NCI-H526 treated with DMSO at 0.1 percent for 48 hours (cell line): ENCODE measurements at regions not wholly inside any gene's neighbourhood (a gene's known extent, or its start where the extent isn't known, plus 50 kb on each side); places are given as distances from the start of the nearest gene placed in this dataset.
"Not testable (repeated sequence)": the region's sequence is repeated elsewhere in the genome, so short reads cannot be mapped to it uniquely, and the experiment has no call there.

ENCODE experiments used
- DNase-seq: peaks from one replicate; lab custom pipeline; 2025; lab: John Stamatoyannopoulos, UW

DNA sequence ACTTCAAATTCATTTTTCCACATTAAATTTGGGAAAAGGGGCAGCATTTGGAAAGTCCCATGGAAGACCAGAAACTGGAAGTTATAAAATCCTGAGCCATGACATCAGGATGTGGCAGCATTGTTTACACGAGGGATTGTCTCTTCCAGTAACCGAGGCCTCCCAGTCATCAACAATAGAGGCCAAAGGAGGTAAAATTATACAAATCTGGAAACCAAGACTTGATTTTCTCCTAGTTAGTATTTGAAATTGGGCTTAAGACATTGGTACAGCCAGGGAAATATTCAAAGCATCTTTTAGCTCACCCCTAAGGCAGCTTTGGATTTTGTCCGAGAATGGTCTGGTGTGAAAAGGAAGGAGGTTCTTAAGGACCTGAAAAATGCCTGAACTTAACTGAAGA, 251.6 kb upstream of the FOXF1 start:
- DNase-seq, result no peak

DNA sequence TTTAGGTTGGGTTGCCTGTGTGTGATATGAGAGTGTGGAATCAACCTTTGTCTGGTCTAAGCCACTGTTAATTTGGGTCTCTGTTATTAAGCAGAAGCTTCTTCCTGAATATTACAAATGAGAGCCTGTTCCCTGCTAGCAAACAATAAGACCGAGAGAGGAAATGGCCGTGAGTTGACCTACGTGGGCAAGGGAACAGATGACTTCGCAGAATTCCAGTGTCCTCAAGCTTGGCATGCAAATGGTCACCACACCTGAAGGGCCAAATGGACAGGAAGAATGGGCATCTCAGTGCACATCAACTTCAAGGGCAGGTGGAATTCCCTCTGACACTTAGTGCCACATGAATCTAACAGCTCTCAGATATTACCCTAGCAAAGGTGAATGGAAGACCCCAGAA, 250.8 kb upstream of the FOXF1 start:
- no peak for DNase-seq

DNA sequence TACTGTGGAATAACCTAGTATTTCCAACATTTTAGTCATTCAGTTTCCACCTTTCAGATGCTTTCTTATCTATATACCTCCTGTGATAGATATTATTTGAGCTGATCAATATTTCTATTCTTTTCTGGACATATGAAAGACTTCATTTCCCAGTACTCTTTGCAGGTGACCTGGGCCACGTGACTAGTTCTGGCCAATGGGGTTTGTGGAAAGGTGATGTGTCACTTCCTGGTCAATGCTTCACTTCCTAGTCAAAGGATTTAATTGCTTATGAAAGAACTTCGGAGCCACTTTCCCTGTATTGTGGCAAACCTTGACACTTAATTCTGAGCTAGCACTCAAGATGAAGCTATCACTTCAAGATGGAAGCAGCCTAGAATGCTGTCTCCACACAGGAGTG, 248.9 kb upstream of the FOXF1 start:
- no peak for DNase-seq

DNA sequence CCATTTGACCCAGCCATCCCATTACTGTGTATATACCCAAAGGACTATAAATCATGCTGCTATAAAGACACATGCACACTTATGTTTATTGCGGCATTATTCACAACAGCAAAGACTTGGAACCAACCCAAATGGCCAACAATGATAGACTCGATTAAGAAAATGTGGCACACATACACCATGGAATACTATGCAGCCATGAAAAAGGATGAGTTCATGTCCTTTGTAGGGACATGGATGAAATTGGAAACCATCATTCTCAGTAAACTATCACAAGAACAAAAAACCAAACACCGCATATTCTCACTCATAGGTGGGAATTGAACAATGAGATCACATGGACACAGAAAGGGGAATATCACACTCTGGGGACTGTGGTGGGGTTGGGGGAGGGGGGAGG, 242.7 kb upstream of the FOXF1 start:
- DNase-seq, result not testable (repeated sequence)

DNA sequence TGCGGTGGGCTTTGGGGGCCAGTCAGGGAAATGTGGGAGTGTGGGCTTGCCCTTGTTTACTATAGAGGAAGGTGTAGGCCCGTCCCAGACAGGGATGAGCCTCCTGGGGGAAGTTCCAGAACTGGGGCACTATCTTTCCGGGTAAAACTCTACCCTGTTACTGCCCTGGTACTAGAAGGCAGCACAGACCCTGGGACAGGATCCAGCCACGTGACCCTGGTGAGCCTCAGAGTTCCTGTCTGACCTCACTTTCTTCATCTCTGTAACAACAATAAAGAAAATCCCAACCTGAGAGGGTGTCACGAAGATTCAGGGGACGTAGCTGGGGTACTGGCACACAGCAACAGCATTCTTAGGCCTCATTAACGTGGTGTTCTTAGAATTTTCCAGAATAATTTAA, 239.6 kb upstream of the FOXF1 start:
- DNase-seq, result no peak

DNA sequence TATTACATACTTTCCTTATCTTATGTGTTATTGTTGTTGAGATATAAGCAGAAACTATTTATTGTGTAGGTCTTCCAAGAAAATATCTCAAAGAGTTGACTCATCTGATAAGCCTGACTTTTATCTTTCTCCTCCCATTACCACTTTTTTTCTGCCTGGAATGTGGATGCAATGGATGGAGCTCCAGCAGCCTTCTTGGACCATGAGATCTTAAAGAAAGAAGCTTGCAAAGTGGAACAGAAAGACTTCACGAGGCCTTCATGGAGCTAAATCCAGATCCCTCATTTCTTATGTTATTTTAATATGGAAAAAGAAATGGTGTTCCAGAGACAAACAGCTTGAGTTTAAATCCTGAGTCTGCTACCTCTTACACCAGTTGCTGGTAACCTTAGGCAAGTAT, 237.6 kb upstream of the FOXF1 start:
- DNase-seq, result no peak

DNA sequence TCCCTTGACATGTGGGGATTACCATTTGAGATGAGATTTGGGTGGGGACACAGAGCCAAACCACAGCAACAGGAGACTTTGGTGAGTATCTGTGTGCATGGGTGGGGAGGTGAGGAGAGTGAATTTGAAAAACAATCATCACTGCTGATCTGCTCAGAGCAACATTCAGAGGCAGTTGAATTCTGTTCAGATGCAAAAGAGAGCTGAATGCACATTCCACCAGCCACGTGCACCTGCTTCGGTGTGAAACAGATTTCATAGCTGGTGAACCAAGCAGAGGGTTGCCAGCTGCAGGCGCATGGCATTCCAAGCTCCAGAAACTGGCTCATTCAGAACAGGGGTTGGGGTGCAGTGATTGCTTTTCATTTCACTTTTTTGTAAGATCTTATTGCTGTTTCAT, 233.1 kb upstream of the FOXF1 start:
- no peak for DNase-seq

DNA sequence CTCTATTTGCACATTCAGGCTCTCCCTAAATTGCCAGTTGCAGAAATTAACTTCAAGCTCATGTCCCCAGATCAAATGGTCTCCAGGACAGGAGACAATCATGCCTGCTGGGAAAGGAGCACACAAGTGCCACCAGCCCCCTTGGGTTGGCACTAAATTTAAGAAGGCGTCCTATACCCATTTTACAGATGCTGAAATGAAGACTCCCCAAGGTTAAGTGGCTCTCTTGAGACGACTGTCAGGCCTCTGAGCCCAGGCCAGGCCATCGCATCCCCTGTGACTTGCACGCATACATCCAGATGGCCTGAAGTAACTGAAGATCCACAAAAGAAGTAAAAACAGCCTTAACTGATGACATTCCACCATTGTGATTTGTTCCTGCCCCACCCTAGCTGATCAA, 232.5 kb upstream of the FOXF1 start:
- DNase-seq, result not testable (repeated sequence)

DNA sequence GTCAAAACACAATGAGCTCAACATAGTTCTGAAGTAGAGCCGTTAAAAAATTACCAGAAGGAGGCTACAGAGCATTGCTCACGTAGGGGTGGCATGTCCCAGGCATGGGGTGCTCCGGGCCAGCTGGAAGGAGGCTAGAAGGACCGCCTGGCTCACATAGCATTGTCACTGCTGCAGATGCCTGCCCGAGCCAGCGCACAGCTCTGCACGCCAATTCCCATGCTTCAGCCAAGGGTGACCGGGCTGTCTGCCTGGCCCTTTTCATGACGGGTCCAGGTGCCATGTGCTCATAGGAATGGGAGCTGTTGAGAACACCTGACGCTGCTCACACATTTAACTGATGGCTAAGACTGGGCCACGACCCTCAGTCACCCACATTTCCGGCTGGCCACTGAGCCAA, 228.9 kb upstream of the FOXF1 start:
- no peak for DNase-seq

DNA sequence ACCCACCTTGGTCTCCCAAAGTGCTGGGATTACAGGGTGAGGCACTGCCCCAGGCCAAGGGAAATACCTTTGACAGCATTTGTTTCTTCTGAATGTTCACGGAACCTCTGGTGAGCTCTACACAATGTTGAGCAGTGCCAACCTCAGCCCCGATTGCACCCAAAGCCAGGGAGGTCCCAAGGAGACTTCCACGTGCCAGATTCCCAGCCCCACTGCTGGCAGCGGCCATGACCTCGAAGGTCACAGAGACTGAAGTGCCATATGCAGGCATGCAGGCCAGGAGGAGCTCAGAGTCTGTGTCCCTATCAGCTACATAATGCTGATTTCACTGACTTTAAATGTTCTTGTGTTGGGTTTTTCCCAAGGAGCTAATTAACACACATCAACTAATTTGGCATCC, 226.4 kb upstream of the FOXF1 start:
- DNase-seq, result no peak

DNA sequence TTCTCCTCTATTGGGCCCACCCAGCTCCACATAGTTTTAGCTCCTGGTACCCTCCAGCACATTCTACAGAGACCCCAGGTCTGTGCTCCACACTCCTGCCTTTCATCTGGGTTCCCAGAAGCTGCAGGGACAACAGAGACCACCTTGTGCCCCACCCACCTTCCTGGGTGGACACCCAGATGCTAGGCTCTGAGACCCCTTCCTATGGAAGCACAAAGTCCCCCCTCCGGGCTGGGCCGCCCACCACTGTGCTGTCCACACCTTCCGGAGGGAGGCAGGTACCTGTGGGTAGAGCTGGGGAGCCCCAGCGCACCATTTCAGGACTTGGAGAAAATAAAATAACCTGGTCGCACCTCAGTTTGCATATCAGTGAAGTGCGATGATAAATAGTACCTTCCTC, 224.9 kb upstream of the FOXF1 start:
- no peak for DNase-seq

DNA sequence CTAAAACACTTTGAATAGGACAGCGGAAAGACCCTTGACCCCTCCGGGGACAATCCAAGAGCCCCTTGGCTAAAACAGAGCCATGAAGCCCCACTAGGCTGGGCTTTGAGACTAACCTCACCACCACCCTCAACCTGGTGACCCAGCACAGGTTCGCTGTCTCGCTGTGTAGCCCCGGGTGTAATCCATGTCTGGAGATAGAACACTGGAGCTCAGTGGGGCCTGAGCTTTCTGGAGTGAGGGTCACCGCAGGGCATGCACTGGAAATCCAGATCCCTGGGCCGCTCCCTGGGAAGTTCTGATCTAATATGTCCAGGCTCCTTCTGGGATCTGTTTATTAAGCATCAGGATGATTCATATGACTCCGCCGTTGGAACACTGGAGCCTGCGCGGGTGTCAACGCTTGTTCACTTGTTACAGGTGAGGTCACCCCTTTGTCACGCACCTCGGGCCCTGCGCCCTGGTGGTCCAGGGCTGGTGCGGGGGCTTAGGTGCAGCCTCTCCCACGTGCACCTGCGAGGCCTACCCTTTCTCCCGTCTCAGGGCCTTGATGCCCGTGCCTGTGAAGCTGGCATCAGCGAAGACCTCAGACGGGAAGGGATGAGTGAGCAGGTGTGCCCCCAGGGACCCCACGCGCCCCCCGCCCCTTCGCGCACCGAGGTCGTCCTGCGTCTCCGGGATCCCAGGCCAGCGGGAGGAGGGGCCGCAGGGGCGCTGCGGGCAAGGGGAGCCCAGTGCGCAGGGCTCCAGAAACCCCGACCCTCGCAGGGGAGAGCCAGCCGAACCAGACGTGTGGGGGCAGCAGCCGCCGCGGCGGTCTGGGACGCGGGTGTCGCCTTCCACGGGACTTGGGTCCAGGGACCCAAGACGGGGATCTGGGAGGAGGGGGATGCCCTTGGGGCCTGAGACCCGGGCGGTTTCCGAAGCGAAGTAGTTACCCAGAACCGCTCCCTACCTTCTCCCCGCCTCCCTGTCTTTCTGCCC, 224.1 kb upstream of the FOXF1 start:
- DNase-seq, result no peak

DNA sequence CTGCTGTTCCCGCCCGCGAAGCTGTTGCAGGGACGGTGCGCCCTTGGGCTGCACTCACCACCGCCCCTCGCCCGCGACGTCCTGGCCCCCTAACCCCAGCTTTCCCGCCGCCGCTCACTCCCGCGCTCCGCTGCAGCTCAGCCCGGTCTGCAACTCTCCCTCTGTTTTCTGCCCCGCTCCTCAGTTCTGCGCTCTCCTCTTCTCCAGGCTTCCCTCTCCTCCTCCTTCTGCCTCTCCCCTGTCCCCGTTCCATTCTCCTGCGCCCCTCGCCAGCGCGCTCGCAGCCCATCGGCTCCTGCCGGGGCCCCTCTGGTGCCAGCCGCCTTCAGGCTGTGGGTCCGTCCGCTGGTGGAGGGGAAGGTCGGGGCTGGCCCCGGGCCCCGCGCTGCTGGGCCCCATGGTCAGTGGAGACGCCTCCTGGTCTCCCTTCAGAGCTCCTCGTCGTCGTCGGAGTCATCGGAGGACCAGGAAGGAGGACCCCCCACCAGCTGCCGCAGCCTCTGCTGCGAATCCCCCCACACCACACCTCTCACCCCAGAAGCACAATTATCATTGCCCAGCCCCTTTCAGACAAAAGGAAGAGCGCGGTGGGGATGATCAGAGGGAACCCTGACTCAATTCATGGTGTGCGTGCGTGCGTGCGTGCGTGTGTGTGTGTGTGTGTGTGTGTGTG, 223.2 kb upstream of the FOXF1 start:
- no peak for DNase-seq

DNA sequence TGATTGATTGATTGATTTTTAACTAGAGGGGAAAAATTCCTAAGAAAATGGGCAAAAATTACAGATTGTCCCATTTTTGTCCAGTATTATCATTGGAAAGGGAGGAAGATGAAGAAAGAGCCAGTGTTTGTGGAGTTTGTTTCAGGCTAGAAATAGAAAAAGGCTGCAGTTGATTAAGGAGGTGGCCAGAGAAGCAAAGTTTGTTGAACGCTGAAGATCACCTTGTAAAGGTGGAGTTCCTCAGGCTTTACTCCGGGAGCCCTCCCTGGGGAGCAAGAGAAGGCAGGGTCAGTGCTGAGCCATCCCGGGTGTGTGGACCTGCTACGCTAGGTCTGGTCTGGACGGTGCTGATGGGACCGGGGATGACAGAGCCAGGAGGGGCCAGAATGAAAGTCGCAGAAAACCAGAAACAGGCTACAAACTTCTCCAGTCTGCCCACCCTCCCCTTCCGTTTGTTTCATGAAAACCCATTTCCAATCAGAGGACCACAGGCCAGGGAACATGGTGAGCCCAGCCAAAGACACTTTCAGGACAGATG, 222.6 kb upstream of the FOXF1 start:
- no peak for DNase-seq

DNA sequence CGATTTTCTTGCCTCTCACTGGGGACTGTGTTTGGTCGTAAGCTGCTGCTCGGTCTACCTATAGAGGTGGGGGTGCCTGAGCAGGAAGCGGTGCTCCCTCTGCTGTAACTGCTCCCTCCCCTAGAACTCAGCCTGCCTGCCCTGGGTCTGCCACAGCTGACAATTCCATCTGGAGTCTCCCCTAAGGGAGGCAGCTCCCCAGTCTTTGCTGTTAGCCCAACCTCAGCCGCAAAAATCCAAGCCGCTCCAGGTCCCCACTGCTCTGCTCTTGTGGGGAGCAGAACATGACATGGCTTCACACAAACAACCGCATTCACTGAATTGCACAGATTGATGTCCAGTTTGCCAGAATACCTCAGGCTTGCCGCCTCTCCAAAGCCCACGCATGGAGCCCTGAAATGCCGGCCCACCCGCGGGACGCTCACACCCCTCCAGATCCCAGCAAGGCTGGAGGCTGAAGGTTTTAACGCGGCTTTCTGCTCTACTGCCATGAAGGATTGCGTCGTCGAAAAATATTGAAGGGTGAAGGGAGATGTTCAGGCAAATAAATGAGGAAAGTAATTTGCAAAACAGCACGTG, 221.5 kb upstream of the FOXF1 start:
- no peak for DNase-seq

DNA sequence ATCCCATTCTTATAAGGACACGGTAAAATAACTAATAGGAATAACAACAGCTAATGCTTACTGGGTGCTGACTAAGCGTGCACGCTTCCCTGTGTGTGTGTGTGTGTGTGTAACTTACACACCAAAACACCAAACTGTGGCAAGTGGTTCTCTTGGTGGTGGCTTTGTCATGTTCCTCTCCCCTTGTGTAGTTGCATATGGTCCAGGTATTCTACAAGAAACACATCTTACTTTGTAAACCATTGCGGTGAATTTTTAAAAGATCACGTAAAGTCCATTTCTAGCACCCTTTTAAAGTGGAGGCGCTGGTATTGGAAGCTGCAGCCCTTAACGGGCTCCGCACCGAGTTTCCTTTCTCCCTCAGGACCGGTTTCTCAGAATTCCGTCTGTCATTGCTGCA, 221.0 kb upstream of the FOXF1 start:
- DNase-seq, result no peak

DNA sequence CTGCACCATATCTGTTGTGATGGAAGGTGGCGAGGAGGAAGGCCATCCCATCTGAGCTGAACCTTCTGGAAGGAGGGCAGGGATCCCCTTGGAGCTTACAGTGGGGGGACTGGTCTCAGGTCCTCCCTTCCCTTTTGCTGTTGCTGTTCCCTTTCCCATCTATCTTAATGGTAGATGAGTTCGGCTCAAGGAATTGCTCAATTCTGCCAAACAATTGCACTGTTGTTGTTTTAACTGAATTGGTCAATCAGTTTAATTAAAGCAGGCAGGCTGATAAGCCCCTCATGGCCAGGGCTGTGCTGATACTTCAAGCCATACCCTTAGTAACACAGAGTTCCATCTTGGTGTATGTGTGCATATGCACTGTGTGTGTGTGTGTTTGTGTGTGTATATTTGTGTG, 220.4 kb upstream of the FOXF1 start:
- no peak for DNase-seq

DNA sequence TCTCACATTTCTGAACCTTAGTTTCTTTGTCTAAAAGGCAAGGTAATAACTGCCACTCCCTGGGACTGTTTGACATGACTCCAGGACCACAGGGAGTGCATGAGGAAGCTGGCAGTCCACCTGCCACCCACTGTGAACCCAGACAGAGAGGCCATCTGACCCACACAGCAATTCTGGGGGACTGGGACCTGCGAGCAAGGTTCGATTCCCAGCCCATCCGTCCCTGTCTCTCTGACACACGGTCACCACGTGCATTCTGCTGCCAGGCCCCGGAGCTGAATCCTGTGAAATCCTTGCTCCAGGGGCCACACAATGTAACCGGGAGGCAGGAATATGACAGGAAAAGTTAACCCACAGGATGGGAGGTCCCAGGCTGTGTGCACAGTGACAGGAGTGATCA, 218.8 kb upstream of the FOXF1 start:
- DNase-seq, result no peak

DNA sequence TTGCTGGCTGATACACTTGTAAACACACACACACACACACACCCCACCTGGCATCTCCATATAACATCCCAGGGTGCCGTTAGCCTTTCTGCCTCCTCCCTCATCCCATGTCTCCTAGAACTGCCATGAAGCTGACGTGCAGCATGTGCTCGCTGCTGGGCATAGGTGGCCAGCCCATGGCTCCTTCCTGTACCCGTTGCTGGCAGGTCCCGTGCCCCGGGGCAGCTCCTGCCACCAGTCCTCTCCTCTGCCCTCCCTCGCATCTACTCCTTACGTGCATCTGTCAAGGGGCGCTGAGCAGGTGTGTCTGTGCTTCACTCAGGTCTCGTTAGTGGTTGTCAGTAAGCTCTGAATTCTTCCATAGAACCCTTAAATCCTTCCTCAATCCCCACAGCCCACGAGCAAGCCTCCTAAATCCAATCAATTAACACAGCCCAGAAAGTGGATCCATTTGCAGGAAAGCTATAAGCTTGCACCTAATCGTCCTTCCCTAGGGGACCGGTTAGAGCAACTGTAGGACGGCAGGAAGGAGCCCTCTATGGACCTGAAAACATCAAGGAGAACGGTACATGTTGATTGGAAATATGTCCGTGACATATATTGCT, 218.1 kb upstream of the FOXF1 start:
- no peak for DNase-seq

DNA sequence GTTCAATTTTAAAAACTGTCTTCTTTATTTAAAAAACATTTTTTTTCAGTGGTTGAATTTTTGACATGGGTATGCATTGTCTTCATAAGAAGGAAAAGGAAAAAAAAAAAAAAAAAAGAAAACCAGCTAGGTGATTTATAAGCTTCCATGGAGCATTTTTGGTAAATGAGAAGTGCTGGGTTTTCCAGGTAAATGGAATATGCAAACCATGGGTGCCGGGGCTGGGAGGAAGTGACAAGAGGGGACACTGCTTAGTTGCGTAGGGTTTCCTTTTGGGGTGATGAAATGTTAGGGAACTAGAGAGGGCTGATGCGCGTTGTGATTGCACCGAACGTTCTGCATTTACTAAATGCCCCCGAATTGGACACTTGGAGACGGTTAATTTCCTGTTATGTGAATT, 217.4 kb upstream of the FOXF1 start:
- DNase-seq, result no peak

DNA sequence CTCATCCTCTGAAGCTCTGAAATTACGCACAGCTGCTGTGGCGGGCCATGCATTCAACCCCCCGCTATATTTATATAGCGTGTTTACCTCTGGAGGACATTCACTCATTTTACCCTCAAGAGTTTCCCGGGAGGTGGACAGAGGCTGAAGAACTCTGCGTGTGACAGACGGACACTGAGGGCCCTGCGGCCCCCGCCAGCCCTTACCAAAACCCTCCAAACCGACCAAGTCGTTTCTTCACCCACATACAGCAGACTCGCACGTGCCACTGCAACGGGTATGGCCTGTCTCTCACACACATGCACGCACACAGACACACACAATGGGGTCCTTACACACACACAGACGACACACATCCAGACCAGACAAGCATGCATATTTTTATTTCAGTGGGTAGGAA, 216.4 kb upstream of the FOXF1 start:
- DNase-seq, result no peak

DNA sequence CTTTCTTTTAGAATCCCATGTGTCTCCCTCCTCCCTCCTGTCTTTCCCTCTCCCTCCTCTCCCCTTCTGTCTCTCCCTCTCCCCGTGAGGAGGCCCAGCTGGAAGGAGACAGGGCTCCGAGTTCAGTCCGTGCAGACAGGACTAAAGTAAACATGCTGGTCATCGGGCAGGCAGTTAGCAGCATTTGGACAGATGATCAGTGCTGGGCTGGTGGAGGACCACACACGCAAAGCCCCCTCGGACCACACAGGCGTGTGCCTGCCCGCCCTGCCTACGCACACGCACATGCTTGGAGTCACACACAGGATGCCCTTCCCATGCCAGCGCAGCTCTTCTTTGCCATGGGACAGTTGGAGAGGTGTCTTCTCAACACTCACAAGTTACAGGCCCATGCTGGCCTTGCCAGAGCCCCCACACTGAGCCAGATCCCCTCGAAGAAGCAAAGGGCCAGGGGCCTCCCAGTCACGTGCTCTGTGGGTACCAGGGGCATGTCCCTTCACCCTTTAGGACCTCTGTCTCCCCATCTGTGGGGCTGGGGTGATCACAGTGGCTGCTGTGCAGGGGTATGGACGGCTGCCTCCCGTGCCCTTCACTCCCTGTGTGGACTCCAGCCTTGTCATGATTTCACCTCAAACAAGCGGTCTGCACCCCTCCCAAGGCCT, 215.7 kb upstream of the FOXF1 start:
- no peak for DNase-seq
